K562 (cell line): ENCODE measurements at regions not wholly inside any gene's neighbourhood (a gene's known extent, or its start where the extent isn't known, plus 50 kb on each side); places are given as distances from the start of the nearest gene placed in this dataset.

ENCODE experiments used
- ATF7 ChIP-seq: fragments of 450-650 bp; IDR thresholded peaks from 2 replicates; pipeline ENCODE4 v1.7.1; 2014; ENCODE audit warnings: mild to moderate bottlenecking, moderate library complexity
- CBX8 ChIP-seq: fragments of 200-600 bp; sonication (generic); IDR thresholded peaks from 2 replicates; pipeline ENCODE4 v1.6.1; 2012; ENCODE audit warnings: borderline replicate concordance, mixed run types, low read depth, mild to moderate bottlenecking, moderate library complexity, mixed read lengths, low read length, control low read depth, inconsistent platforms; ENCODE audit not compliant: poor library complexity, severe bottlenecking; ENCODE audit errors: extremely low read depth
- HLTF ChIP-seq: fragments of 450-650 bp; IDR thresholded peaks from 2 replicates; pipeline ENCODE4 v1.6.1; 2016
- NR2F6 ChIP-seq: fragments of 450-650 bp; formaldehyde crosslinking; IDR thresholded peaks from 2 replicates; pipeline ENCODE4 v1.4.0; 2020; ENCODE audit warnings: mild to moderate bottlenecking
- RBM14 ChIP-seq: fragments of 200-400 bp; formaldehyde crosslinking; IDR thresholded peaks from 2 replicates; pipeline ENCODE4 v1.6.1; 2018; ENCODE audit warnings: low read depth, mild to moderate bottlenecking, low read length, moderate library complexity, borderline replicate concordance; ENCODE audit not compliant: insufficient read depth
- RBM17 ChIP-seq: fragments of 200-400 bp; formaldehyde crosslinking; IDR thresholded peaks from 2 replicates; pipeline ENCODE4 v1.6.1; 2017; ENCODE audit warnings: low read depth, mild to moderate bottlenecking, low read length, borderline replicate concordance
- SMAD1 ChIP-seq: fragments of 150-350 bp; IDR thresholded peaks from 2 replicates; pipeline ENCODE4 v1.6.1; 2014; ENCODE audit warnings: low read length, low read depth; ENCODE audit not compliant: partially characterized antibody
- SMARCA5 ChIP-seq: fragments of 450-650 bp; IDR thresholded peaks from 2 replicates; pipeline ENCODE4 v1.6.1; 2016
- TAF9B ChIP-seq: fragments of 450-650 bp; IDR thresholded peaks from 2 replicates; pipeline ENCODE4 v1.6.1; 2018; ENCODE audit warnings: mild to moderate bottlenecking; ENCODE audit not compliant: partially characterized antibody
- YY1 ChIP-seq, 3 experiments: IDR thresholded peaks; 2 replicates each; pipeline ENCODE4 v1.6.1; 2011; ENCODE audit warnings: low read length in 2 of 3, mild to moderate bottlenecking in 2 of 3, moderate library complexity in 2 of 3, borderline replicate concordance in 1 of 3, control low read depth in 1 of 3, low read depth in 1 of 3; ENCODE audit not compliant: insufficient read depth in 3 of 3, insufficient replicate concordance in 2 of 3, control insufficient read depth in 1 of 3, insufficient read length in 1 of 3; ENCODE audit errors: extremely low read depth in 1 of 3
- ZFP36 ChIP-seq: fragments of 150-350 bp; IDR thresholded peaks from 2 replicates; pipeline ENCODE4 v1.6.1; 2018; ENCODE audit warnings: low read length, low read depth; ENCODE audit not compliant: partially characterized antibody
- ZNF274 ChIP-seq: IDR thresholded peaks from 2 replicates; pipeline ENCODE4 v1.6.1; 2011; ENCODE audit warnings: low read depth, mild to moderate bottlenecking, low read length, moderate library complexity, borderline replicate concordance
- ZNF507 ChIP-seq: conservative IDR thresholded peaks from 2 replicates; pipeline ENCODE4 v1.6.1; 2017; ENCODE audit warnings: missing genetic modification characterization, missing compliant biosample characterization
- ZSCAN29 ChIP-seq: fragments of 450-650 bp; IDR thresholded peaks from 2 replicates; pipeline ENCODE4 v1.6.1; 2017
- TF ChIP-seq, protein P1 (sequence below), 3 experiments: IDR thresholded peaks in 2 of 3; conservative IDR thresholded peaks in 1 of 3; 2 replicates each; pipeline ENCODE4 v1.5.1; 2011 to 2012; ENCODE audit warnings: low read length in 3 of 3, mild to moderate bottlenecking in 3 of 3, control low read depth in 2 of 3, improper control_type of control experiment in 1 of 3, inconsistent platforms in 1 of 3, low read depth in 1 of 3, mixed read lengths in 1 of 3, moderate library complexity in 1 of 3; ENCODE audit not compliant: insufficient read depth in 2 of 3
- TF ChIP-seq, protein P2 (sequence below): fragments of 200-800 bp; sonication (Bioruptor generic); IDR thresholded peaks from 2 replicates; pipeline ENCODE4 v1.6.1; 2017; ENCODE audit warnings: missing genetic modification characterization, missing compliant biosample characterization
- TF ChIP-seq, protein P3 (sequence below), 2 experiments: fragments of 200-800 bp in 1 of 2; sonication (Bioruptor generic) in 1 of 2; sonication (generic) in 1 of 2; formaldehyde crosslinking in 1 of 2; IDR thresholded peaks in 1 of 2; conservative IDR thresholded peaks in 1 of 2; 2 replicates each; pipeline versions ENCODE4 v1.5.0 to v1.6.1; 2016 to 2020; ENCODE audit warnings: missing compliant biosample characterization in 1 of 2, missing genetic modification characterization in 1 of 2, missing genetic modification reagents in 1 of 2
- TF ChIP-seq, protein P4 (sequence below), 2 experiments: fragments of 450-650 bp in 1 of 2; IDR thresholded peaks; 2 replicates each; pipeline ENCODE4 v1.6.1; 2011 to 2017; ENCODE audit warnings: low read depth in 2 of 2, antibody characterized with exemption in 1 of 2, borderline replicate concordance in 1 of 2, low read length in 1 of 2, mild to moderate bottlenecking in 1 of 2, mixed read lengths in 1 of 2; ENCODE audit not compliant: control insufficient read depth in 1 of 2

DNA sequence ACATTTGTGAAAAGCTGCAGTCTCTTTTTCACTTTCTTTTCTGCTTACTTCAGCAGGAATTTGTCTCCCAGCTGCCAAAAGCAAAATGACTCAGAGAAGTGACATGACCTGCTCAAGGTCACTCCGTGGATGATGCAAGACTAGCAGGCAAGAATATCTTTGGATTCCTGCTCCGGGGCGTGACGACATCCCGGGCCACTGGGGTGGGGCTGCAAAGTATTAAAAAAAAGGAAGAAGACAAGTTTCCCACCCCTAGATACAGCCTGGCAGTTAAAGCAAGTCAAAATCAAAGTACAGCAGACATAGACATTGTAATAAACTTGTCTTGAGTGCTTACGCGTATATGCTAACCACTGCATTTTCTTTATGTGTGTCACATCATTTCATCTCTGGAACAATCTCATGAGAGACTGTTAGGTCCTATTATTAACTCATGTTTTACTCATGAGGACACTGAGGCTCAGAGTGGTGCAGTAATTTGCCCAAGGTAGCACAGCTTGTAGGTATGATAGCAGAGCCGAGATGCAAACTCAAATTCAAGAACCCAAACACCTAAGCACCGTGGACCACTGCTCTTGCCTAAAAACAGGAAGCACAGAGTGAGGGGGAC is 485.2 kb upstream of the PROK2 start (continued):
- TF ChIP-seq, protein P1, sequence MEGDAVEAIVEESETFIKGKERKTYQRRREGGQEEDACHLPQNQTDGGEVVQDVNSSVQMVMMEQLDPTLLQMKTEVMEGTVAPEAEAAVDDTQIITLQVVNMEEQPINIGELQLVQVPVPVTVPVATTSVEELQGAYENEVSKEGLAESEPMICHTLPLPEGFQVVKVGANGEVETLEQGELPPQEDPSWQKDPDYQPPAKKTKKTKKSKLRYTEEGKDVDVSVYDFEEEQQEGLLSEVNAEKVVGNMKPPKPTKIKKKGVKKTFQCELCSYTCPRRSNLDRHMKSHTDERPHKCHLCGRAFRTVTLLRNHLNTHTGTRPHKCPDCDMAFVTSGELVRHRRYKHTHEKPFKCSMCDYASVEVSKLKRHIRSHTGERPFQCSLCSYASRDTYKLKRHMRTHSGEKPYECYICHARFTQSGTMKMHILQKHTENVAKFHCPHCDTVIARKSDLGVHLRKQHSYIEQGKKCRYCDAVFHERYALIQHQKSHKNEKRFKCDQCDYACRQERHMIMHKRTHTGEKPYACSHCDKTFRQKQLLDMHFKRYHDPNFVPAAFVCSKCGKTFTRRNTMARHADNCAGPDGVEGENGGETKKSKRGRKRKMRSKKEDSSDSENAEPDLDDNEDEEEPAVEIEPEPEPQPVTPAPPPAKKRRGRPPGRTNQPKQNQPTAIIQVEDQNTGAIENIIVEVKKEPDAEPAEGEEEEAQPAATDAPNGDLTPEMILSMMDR (IDR thresholded peaks at IDR 0.05 in 2 of 3, conservative IDR thresholded peaks at IDR 0.05 in 1 of 3; ENCODE audit: insufficient read depth in 2 of 3, low read depth in 1 of 3, low read length in 3 of 3) = no peak
- TF ChIP-seq, protein P2, sequence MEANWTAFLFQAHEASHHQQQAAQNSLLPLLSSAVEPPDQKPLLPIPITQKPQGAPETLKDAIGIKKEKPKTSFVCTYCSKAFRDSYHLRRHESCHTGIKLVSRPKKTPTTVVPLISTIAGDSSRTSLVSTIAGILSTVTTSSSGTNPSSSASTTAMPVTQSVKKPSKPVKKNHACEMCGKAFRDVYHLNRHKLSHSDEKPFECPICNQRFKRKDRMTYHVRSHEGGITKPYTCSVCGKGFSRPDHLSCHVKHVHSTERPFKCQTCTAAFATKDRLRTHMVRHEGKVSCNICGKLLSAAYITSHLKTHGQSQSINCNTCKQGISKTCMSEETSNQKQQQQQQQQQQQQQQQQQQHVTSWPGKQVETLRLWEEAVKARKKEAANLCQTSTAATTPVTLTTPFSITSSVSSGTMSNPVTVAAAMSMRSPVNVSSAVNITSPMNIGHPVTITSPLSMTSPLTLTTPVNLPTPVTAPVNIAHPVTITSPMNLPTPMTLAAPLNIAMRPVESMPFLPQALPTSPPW = peak; percentile 70
- no peak for TF ChIP-seq ZNF274
- TF ChIP-seq TAF9B = peak; percentile 97
- TF ChIP-seq ATF7 = peak; percentile 97
- TF ChIP-seq RBM17 = no peak
- TF ChIP-seq RBM14 = no peak
- no peak for TF ChIP-seq HLTF
- TF ChIP-seq SMAD1 = no peak
- no peak for TF ChIP-seq CBX8
- TF ChIP-seq ZNF507 = no peak
- TF ChIP-seq, protein P3, sequence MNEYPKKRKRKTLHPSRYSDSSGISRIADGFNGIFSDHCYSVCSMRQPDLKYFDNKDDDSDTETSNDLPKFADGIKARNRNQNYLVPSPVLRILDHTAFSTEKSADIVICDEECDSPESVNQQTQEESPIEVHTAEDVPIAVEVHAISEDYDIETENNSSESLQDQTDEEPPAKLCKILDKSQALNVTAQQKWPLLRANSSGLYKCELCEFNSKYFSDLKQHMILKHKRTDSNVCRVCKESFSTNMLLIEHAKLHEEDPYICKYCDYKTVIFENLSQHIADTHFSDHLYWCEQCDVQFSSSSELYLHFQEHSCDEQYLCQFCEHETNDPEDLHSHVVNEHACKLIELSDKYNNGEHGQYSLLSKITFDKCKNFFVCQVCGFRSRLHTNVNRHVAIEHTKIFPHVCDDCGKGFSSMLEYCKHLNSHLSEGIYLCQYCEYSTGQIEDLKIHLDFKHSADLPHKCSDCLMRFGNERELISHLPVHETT (CRISPR knock-in tag; conservative IDR thresholded peaks at IDR 0.05 in 1 of 2, IDR thresholded peaks at IDR 0.05 in 1 of 2) = 0 out of 4 replicates have a peak, but pooled peaks of 1 of the 2 experiments have one; percentile 48
- TF ChIP-seq ZSCAN29 = no peak
- TF ChIP-seq NR2F6 (CRISPR knock-in tag) = no peak
- TF ChIP-seq, protein P4, sequence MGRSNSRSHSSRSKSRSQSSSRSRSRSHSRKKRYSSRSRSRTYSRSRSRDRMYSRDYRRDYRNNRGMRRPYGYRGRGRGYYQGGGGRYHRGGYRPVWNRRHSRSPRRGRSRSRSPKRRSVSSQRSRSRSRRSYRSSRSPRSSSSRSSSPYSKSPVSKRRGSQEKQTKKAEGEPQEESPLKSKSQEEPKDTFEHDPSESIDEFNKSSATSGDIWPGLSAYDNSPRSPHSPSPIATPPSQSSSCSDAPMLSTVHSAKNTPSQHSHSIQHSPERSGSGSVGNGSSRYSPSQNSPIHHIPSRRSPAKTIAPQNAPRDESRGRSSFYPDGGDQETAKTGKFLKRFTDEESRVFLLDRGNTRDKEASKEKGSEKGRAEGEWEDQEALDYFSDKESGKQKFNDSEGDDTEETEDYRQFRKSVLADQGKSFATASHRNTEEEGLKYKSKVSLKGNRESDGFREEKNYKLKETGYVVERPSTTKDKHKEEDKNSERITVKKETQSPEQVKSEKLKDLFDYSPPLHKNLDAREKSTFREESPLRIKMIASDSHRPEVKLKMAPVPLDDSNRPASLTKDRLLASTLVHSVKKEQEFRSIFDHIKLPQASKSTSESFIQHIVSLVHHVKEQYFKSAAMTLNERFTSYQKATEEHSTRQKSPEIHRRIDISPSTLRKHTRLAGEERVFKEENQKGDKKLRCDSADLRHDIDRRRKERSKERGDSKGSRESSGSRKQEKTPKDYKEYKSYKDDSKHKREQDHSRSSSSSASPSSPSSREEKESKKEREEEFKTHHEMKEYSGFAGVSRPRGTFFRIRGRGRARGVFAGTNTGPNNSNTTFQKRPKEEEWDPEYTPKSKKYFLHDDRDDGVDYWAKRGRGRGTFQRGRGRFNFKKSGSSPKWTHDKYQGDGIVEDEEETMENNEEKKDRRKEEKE (IDR thresholded peaks at IDR 0.05; ENCODE audit: borderline replicate concordance in 1 of 2, control insufficient read depth in 1 of 2, low read depth in 2 of 2, low read length in 1 of 2) = no peak
- TF ChIP-seq SMARCA5 = peak; percentile 14; the same call in 1 of the 2 replicates
- peak; percentile 77 for TF ChIP-seq ZFP36
- TF ChIP-seq YY1 (IDR thresholded peaks at IDR 0.05; ENCODE audit: borderline replicate concordance in 1 of 3, control insufficient read depth in 1 of 3, extremely low read depth in 1 of 3, insufficient read depth in 3 of 3, insufficient read length in 1 of 3, insufficient replicate concordance in 2 of 3, low read depth in 1 of 3, low read length in 2 of 3) = no peak
